AG04450 (cell line): ENCODE measurements at regions not wholly inside any gene's neighbourhood (a gene's known extent, or its start where the extent isn't known, plus 50 kb on each side); places are given as distances from the start of the nearest gene placed in this dataset.

Experiments
- CTCF ChIA-PET: fragments of 300-600, 350-600 bp; formaldehyde crosslinking; extraction: SDS; loops from one replicate; lab custom pipeline; 2022; ENCODE audit warnings: antibody characterized with exemption, inconsistent platforms; lab: Charles Lee
- POLR2A ChIA-PET: fragments of 350-600 bp; formaldehyde crosslinking; extraction: SDS; loops from one replicate; lab custom pipeline; 2021; ENCODE audit warnings: antibody characterized with exemption, inconsistent platforms; lab: Yijun Ruan, JAX
- DNase-seq: peaks from one replicate; pipeline ENCODE4 v3.0.0-alpha.2; 2011; ENCODE audit warnings: low read depth, low spot score
- H3K27ac ChIP-seq: one replicate; pipeline ENCODE4 v1.5.1; 2012; ENCODE audit warnings: low read depth, low read length, control low read depth
- H3K27me3 ChIP-seq: one replicate; pipeline ENCODE4 v1.6.0; 2012; ENCODE audit warnings: low read length; ENCODE audit not compliant: control insufficient read depth, insufficient read depth
- H3K4me3 ChIP-seq: 2 replicates; pipeline ENCODE4 v1.5.1; 2011; ENCODE audit warnings: mild to moderate bottlenecking, low read depth, low read length, control low read depth
- H3K9me3 ChIP-seq: 2 replicates; pipeline ENCODE4 v1.5.1; 2012; ENCODE audit warnings: low read length; ENCODE audit not compliant: control insufficient read depth, insufficient read depth
- CTCF ChIP-seq: IDR thresholded peaks from 2 replicates; pipeline ENCODE4 v1.5.1; 2011; ENCODE audit warnings: low read depth, low read length, control low read depth, inconsistent platforms

- no peak overlapping the region for H3K27ac ChIP-seq
- POLR2A ChIA-PET = no interaction called here
- no peak for TF ChIP-seq CTCF
- DNase-seq = no peak
- H3K4me3 ChIP-seq = no peak overlapping the region
- no peaks in the 10 kb centered on the region for H3K27me3 ChIP-seq
- peaks cover 53% of the 10 kb centered on the region for H3K9me3 ChIP-seq
- CTCF ChIA-PET = no interaction called here
These were observed 409.9 kb upstream of the SHH start for GRCh38 chr7:156222151-156222550.

GRCh38 chr7:156220701-156221100, 408.4 kb upstream of the SHH start:
- Histone ChIP-seq H3K4me3 (no peak overlapping the region), H3K27ac (no peak overlapping the region), H3K27me3 (no peaks in the 10 kb centered on the region), H3K9me3 (peaks cover 59% of the 10 kb centered on the region)
- no peak for TF ChIP-seq CTCF
- DNase-seq = no peak
- ChIA-PET CTCF (no interaction called here), POLR2A (no interaction called here)

DNA sequence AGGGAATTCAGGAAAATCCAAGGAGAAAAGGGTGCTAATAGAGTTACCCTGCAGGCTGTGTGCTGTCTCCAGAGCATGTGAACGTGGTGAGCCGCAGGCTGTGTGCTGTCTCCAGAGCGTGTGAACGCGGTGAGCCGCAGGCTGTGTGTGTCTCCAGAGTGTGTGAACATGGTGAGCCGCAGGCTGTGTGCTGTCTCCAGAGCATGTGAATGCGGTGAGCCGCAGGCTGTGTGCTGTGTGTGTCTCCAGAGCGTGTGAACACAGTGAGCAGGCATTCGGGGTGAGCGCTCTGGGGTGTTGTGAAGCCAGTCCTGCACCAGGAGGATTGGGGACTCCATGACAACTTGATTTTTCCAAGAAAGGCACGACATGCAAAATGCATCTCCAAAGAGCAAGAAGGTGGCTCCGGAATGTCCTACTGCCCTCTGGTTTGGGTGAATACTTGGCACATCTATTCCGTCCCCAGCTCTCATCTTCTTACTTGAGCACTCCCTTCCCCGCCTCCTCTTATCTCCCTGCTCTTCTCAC, 407.9 kb upstream of the SHH start:
- no peak overlapping the region for H3K27ac ChIP-seq
- ChIA-PET CTCF (no interaction called here), POLR2A (no interaction called here)
- peaks cover 64% of the 10 kb centered on the region for H3K9me3 ChIP-seq
- no peaks in the 10 kb centered on the region for H3K27me3 ChIP-seq
- TF ChIP-seq CTCF = no peak
- no peak overlapping the region for H3K4me3 ChIP-seq
- no peak for DNase-seq

- no peak for DNase-seq
- ChIA-PET POLR2A (no interaction called here), CTCF (no interaction called here)
- TF ChIP-seq CTCF = no peak
- Histone ChIP-seq H3K4me3 (no peak overlapping the region), H3K27ac (no peak overlapping the region), H3K27me3 (no peaks in the 10 kb centered on the region), H3K9me3 (peaks cover 65% of the 10 kb centered on the region)
These were observed 407.2 kb upstream of the SHH start for GRCh38 chr7:156219307-156220077.

DNA sequence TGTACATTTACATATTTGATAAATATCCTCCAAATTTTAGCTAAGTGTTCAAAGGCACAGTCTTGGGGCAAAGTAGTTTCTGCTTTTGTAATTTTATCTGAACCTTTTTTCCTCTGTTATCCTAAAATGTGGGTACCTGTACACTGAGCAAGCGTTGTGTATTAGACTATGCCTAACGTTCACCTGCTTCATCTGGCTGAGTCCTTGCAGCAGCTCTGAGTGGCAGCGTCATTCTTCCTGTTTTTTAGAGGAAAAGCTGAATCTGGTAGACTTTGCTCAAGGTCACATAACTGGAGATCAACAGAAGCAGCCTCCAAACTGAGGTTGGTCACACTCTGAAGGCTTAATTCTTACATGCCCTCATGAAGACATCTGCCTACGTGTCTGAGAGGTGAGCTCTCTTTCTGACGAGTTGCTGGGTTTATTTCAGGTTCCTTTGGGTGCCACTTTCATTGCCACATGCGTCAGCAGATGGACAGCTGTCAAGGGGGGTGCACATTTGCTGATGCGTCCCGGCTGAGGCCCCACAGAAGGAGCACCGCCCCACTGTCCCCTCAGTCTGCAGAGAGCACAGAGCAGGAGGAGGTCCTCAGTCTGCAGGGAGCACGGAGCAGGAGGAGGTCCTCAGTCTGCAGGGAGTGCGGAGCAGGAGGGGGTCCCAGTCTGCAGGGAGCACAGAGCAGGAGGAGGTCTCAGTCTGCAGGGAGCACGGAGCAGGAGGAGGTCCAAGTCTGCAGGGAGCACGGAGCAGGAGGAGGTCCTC, 406.5 kb upstream of the SHH start:
- ChIA-PET CTCF (no interaction called here), POLR2A (no interaction called here)
- no peak for DNase-seq
- no peak for TF ChIP-seq CTCF
- H3K4me3 ChIP-seq = no peak overlapping the region
- H3K27me3 ChIP-seq = no peaks in the 10 kb centered on the region
- peaks cover 62% of the 10 kb centered on the region for H3K9me3 ChIP-seq
- no peak overlapping the region for H3K27ac ChIP-seq
